LNCAP (cell line): ENCODE measurements at regions not wholly inside any gene's neighbourhood (a gene's known extent, or its start where the extent isn't known, plus 50 kb on each side); places are given as distances from the start of the nearest gene placed in this dataset.

Experiments used
- TF ChIP-seq, protein P1 (sequence below): fragments of 450-650 bp; IDR thresholded peaks from 2 replicates; pipeline ENCODE4 v1.5.1; 2017; ENCODE audit warnings: mild to moderate bottlenecking

DNA sequence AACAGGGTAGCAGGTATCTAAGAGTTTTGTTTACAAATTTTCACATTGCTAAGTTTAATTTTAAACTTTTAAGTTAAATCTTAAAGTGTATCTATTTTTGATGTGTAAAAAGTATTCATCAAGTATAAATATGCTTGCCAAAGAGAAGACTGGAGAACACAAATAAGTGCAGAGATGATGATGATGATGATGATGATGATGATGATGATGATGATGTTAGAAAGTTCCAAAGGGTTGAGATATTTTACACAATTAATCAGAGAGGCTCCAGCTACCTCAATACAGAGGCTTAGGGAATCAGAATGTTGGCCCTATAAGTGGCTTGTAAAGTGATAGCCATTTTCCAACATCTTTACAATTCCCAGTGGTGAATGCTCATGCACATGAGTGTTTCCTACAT, 209.0 kb upstream of the NPVF start:
- TF ChIP-seq, protein P1, sequence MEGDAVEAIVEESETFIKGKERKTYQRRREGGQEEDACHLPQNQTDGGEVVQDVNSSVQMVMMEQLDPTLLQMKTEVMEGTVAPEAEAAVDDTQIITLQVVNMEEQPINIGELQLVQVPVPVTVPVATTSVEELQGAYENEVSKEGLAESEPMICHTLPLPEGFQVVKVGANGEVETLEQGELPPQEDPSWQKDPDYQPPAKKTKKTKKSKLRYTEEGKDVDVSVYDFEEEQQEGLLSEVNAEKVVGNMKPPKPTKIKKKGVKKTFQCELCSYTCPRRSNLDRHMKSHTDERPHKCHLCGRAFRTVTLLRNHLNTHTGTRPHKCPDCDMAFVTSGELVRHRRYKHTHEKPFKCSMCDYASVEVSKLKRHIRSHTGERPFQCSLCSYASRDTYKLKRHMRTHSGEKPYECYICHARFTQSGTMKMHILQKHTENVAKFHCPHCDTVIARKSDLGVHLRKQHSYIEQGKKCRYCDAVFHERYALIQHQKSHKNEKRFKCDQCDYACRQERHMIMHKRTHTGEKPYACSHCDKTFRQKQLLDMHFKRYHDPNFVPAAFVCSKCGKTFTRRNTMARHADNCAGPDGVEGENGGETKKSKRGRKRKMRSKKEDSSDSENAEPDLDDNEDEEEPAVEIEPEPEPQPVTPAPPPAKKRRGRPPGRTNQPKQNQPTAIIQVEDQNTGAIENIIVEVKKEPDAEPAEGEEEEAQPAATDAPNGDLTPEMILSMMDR: no peak

DNA sequence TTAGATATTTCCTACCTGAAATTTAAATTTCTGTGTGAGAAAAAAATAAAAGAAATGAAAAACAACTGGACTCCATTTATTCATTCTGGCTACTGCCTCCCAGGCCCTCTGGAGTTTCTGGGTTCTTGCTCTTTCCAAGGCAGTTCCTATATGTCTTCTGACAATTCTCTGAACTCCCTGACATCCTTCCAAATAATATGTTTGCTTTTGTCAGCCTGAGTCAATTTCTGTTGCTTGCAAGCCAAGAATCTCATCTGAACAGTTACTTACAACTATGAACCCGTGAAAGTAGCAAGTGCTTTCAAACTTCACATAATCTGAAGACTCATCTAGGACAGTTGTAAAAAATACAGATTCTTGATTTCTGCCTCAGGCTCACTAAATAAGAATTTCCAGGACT, 216.7 kb upstream of the NPVF start:
- TF ChIP-seq, protein P1: no peak

DNA sequence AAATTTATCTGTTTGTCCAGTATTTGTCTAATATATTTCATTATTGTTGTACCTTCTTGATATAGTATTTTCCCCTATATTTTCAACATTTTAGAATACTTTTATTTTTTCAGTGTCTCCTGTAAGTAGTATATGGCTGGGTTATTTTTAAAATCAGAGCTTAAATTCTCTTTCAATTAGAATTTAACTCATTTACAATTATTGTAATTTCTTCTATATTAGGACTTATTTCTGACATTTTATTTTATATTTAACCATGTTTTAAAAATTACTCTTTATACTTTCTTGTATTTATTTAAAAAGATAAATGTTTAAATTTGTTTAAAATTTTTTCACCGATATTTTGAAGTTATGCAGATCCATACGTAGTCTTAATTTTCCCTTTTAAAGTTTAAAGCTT, 220.0 kb upstream of the NPVF start:
- TF ChIP-seq, protein P1: no peak

DNA sequence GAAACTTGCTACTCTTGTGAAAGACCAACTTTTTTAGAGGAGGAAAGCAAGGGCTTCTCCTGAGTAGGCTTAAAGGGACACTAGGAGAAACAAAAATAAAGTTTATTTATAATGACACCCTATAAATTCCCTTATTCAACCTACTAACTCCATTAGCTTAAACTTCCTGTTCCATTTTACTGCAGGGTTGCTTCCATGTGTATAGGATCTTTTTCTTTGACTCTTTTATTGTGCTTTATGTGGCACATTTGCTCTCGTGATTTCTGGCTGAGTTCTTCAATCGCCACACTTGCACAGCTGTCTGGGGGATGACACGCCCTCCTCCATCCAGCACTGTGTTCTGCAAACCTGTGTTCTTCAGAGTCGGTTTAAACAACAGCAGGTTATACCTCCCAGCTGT, 225.7 kb upstream of the NPVF start:
- TF ChIP-seq, protein P1: no peak

DNA sequence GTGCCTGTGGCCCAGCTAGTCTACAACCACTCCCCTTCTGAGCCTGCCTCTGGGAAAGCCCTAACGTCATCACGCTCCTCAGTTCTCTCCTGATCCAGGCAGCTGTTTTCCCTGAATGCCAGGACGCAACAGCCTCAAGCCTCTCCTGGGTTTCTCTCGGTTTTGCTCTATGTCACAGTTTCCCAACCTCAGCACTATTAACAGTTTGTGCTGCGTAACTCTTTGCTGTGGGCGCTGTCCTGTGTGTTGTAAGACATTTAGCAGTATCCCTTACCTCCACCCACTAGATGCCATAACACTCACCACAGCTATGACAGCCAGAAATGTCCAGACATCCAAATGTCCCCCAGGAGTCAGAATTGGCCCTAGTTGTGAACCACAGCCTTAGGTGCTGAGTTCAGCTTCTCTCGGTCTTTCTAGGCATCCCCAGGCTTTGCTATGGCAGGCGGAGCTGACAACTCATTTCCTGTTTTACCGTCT, 226.3 kb upstream of the NPVF start:
- TF ChIP-seq, protein P1: no peak

DNA sequence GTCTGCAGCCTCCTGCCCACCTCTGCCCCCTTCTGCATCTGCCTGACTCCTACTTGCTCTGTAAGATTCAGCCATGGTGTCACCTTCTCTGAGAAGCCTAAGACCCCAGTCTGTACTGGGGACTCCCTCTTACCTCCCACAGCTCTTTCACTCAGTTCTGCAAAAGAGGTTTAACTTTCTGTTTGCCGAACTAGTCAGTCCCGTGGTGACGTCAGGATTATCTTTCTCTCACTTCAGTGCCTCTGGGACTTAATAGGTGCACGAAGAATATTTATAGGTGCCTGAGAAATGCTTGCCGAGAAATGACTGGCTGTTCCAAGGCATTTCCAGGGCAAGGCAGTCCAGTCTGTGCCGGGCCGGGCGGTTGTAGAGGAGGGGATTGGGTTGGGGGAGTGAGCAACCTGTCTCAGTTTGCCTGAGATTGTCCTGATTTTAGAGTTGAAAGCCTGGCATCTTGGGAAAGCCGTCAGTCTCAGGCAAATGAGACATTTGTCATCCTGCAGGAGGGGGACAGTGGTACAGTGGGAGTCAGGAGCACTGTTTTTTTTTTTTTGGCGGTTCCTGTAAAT, 227.5 kb upstream of the NPVF start:
- TF ChIP-seq, protein P1: no peak

DNA sequence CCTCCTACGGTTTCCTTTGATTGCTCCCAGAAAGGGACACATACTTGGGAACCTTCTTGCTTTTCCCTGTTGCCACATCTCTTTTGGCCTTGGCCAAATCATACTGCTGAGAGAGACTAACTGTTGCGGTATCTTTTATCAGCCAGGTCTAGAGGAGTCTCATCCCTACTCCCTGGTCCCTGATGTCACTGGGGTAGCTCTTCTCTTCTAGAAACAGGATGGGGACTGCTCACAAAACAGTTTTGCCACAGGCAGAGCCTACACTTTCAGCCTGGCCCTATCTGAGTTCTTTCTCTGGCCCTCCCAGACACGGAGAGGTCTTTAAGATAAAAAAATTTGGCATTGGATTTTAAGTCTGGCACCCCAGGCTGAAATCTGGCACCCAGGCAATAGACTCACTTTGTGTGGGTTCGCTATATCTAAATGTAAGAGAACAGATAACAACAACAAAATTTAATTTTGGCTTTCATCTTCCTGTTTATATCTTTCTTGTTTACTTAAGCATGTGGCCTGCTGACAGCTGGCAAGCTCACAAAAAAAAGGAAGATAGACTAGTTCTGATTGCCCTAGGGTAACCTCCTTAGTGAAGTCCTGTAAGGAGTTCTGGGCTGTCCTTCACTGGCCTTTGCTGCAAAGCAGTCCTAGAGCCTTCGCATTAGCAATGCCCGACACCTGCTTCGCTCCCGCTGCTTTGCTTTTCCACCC, 228.3 kb upstream of the NPVF start:
- TF ChIP-seq, protein P1: no peak
